ENCODE measurements at regions not wholly inside any gene's neighbourhood (a gene's known extent, or its start where the extent isn't known, plus 50 kb on each side); places are given as distances from the start of the nearest gene placed in this dataset.

GRCh38 chr2:114038710-114039109 is 148.8 kb downstream of the ACTR3 start:
- TF ChIP-seq EZH2 (conservative IDR thresholded peaks at IDR 0.05; ENCODE audit: low read depth, low read length): no peak
- no peak for TF ChIP-seq IRF1 (CRISPR knock-in tag; IDR thresholded peaks at IDR 0.05; ENCODE audit: low read depth)
- TF ChIP-seq MAX (IDR thresholded peaks at IDR 0.05): no peak
- no peak for TF ChIP-seq ATF4 (CRISPR knock-in tag; IDR thresholded peaks at IDR 0.05)
- TF ChIP-seq TCF7 (IDR thresholded peaks at IDR 0.05; ENCODE audit: low read depth): no peak
- TF ChIP-seq TCF12 (IDR thresholded peaks at IDR 0.05): no peak
- TF ChIP-seq TCF12 (CRISPR knock-in tag; IDR thresholded peaks at IDR 0.05): no peak
- TF ChIP-seq HOXA7 (CRISPR knock-in tag; IDR thresholded peaks at IDR 0.05): no peak
- no peak for TF ChIP-seq ZBTB7A (CRISPR knock-in tag; IDR thresholded peaks at IDR 0.05)
- no peak for TF ChIP-seq RNF2 (conservative IDR thresholded peaks at IDR 0.05; ENCODE audit: low read depth)
- no peak for TF ChIP-seq ATF1 (CRISPR knock-in tag; IDR thresholded peaks at IDR 0.05)
